NCI-H128 (cell line): ENCODE measurements at regions not wholly inside any gene's neighbourhood (a gene's known extent, or its start where the extent isn't known, plus 50 kb on each side); places are given as distances from the start of the nearest gene placed in this dataset.
A peak's percentile ranks its signal among the peaks of the same experiment; 100 is the strongest.

ENCODE experiments used
- DNase-seq: peaks from one replicate; lab custom pipeline; 2025; ENCODE audit not compliant: unreplicated experiment; lab: John Stamatoyannopoulos, UW

GRCh38 chr2:104664672-104665071 lies 189.2 kb upstream of the POU3F3 start:
- DNase-seq = no peak

GRCh38 chr2:104668631-104669030 lies 185.3 kb upstream of the POU3F3 start:
- DNase-seq = no peak

- no peak for DNase-seq
These were observed 180.7 kb upstream of the POU3F3 start for GRCh38 chr2:104673225-104673624.

GRCh38 chr2:104678181-104678580 lies 175.7 kb upstream of the POU3F3 start:
- DNase-seq = no peak

GRCh38 chr2:104685591-104685990 lies 168.3 kb upstream of the POU3F3 start:
- no peak for DNase-seq

- no peak for DNase-seq
These were observed 166.8 kb upstream of the POU3F3 start for GRCh38 chr2:104687147-104687546.

GRCh38 chr2:104690255-104690984 lies 163.5 kb upstream of the POU3F3 start:
- DNase-seq = no peak

- no peak for DNase-seq
These were observed 155.6 kb upstream of the POU3F3 start for GRCh38 chr2:104698276-104698675.

- no peak for DNase-seq
These were observed 152.5 kb upstream of the POU3F3 start for GRCh38 chr2:104701411-104701911.

GRCh38 chr2:104702031-104702850 lies 151.7 kb upstream of the POU3F3 start:
- peak; percentile 87 for DNase-seq

GRCh38 chr2:104703669-104704068 lies 150.2 kb upstream of the POU3F3 start:
- DNase-seq = no peak

- DNase-seq = no peak
These were observed 149.2 kb upstream of the POU3F3 start for GRCh38 chr2:104704496-104705245.

- DNase-seq = no peak
These were observed 146.9 kb upstream of the POU3F3 start for GRCh38 chr2:104707056-104707455.

- no peak for DNase-seq
These were observed 144.9 kb upstream of the POU3F3 start for GRCh38 chr2:104708967-104709366.

- no peak for DNase-seq
These were observed 137.9 kb upstream of the POU3F3 start for GRCh38 chr2:104716061-104716460.

GRCh38 chr2:104733226-104733943 lies 120.5 kb upstream of the POU3F3 start:
- DNase-seq = no peak

- DNase-seq = no peak
These were observed 118.9 kb upstream of the POU3F3 start for GRCh38 chr2:104734937-104735586.

- DNase-seq = no peak
These were observed 117.9 kb upstream of the POU3F3 start for GRCh38 chr2:104736026-104736425.

- DNase-seq = no peak
These were observed 112.1 kb upstream of the POU3F3 start for GRCh38 chr2:104741860-104742259.

GRCh38 chr2:104744537-104744936 lies 109.4 kb upstream of the POU3F3 start:
- DNase-seq = no peak
